NCI-H187 (cell line): ENCODE measurements at regions not wholly inside any gene's neighbourhood (a gene's known extent, or its start where the extent isn't known, plus 50 kb on each side); places are given as distances from the start of the nearest gene placed in this dataset.

Experiments used
- DNase-seq, 2 experiments: peaks; one replicate each; lab custom pipeline; 2025; lab: John Stamatoyannopoulos, UW

DNA sequence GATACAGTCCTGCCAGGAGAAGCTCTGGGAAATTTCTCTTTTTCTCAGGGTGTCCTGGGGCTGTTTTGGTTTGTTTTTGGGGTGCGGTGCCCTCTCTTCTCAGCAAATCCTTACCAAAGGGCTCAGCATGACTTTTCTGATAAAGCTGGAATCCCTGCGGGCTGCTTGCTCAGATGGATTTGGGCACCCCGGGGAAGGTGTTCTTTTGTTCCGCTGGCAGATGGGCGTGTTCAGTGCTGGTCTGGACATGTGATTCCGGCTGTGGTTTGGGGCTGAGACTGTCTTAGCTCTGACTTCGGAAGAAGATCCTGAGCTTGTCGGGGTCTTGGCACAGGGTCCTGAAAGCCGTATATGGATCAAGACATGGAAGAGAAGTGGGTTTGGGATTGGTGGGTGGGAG is 134.2 kb upstream of the SPRED2 start:
- no peak for DNase-seq

- no peak for DNase-seq
Observed at GRCh38 chr2:65565681-65566080, 133.3 kb upstream of the SPRED2 start.

DNA sequence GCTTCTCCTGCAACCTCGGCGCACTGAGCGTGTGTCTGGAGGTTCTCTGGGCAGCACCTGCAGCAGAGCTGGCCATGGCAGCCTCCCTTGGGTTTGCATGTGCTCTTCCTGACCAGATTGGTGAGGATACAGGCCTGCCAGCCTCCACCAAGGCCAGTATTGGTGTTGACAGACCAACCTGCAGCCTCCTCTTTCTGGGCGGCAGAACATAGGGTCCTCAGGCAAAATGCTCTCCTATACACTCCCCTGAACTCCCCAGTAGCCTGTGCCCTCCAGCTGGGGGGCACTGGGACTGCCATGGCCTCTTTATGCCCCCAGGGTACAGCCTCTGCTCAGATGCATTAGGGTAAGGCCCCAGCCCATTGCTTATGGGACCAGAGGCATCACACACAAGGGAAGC is 131.9 kb upstream of the SPRED2 start:
- no peak for DNase-seq

DNA sequence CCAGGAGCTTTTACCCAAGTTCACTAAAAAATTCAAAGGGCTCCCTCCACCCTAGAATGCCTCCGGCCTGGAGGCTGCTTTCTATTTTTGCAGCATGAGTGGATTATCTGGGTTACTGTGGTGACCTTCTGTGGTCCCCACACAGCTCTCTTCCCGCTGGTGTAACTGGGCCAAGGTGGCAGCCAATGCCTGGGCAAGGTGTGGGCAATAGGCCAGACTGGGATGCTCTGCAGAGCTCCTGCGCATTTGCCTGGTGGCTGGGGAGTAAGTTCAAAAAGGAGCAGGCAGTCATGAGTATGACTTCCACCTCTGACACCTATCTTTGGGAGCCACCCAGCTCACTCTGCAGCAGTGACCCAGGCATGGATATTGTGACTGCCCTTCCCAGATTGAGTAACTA is 130.5 kb upstream of the SPRED2 start:
- no peak for DNase-seq

- no peak for DNase-seq
Observed at GRCh38 chr2:65558743-65559142, 126.3 kb upstream of the SPRED2 start.

- DNase-seq, result no peak
Observed at GRCh38 chr2:65557616-65558573, 125.5 kb upstream of the SPRED2 start.

DNA sequence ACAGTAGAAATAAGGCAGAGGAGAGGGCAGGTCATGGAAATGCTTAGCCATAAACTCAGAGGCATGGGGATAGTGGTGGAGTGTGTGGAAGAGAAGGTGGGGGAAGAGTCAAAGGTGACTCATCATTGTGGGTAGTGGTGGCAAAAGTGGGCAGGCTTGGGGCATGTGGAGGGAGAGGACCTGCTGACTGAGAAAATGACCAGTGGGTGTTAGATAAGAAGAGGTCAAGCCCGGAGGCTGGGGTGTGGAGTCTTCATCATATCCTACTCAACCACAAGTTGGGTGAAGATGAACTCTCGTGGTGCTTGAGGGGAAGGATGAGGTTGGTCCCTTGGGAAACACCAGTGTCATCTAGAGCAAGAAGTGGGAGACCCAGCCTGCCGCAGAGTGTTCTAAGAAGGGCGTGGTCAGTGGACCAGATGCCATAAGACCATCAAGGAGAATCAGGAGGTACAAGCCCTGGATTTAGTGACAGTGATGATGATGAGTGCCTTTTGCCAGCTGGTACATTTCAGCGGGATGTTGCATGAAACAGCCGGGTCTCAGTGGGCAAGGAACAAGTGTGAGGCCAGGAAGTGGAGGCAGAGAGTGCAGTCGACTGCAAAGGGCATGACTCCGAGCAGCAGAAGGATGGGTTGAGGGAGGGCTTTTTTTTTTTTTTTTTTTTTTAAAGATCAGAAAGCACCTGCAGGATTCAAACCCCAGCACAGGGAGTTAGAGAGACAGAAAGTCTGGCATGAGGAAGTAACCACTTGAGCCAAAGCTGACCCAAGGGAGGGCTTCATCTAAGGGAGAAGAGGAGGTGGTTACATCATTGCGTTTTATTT is 122.6 kb upstream of the SPRED2 start:
- no peak for DNase-seq

GRCh38 chr2:65553504-65554074 is 121.2 kb upstream of the SPRED2 start:
- no peak for DNase-seq

- no peak for DNase-seq
Observed at GRCh38 chr2:65551528-65551927, 119.1 kb upstream of the SPRED2 start.

DNA sequence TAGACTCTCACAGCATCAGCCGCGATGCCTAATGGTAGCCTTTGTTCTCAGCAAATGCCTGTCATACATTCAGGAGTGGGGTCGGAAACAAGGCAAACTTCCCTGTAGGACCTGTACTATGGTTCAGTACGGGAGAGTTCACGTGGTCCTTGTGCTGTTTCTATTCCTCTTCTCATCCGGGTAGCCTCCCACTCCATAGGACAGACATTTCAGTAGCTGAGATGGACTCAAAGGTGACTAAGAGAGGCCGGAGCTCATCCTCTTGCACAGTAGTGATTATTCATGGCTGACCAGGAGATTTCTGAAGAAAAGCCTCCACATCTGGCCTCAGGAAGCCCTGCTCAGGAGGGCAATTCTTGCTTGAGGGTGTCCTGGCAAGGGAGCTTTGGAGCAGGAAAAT is 117.8 kb upstream of the SPRED2 start:
- DNase-seq, result no peak

- DNase-seq, result no peak
Observed at GRCh38 chr2:65549631-65550030, 117.2 kb upstream of the SPRED2 start.

GRCh38 chr2:65549257-65549627 is 116.8 kb upstream of the SPRED2 start:
- DNase-seq, result no peak

- no peak for DNase-seq
Observed at GRCh38 chr2:65548576-65549256, 116.3 kb upstream of the SPRED2 start.

DNA sequence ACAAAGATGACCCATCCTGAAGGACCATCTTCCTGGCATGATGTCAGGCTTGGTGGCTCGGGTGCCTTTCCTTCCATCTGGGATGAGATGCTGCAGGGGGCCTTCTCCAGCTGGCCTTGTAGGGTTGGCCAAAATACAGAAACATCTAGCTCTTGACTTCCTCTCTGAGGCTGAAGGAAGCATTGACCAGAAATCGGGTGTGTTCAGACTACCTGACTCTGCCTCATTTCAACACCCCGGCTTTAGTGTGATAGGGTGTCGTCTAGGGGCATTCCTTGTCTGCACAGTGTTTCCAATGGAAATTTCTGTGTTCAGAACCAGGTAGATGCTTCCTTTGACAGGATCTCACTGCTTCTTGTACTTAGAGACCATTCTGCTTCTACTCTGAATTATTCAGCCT is 115.7 kb upstream of the SPRED2 start:
- no peak for DNase-seq

- no peak for DNase-seq
Observed at GRCh38 chr2:65545837-65546805, 113.7 kb upstream of the SPRED2 start.

- no peak for DNase-seq
Observed at GRCh38 chr2:65541773-65542172, 109.4 kb upstream of the SPRED2 start.

- no peak for DNase-seq
Observed at GRCh38 chr2:65539633-65540032, 107.2 kb upstream of the SPRED2 start.

DNA sequence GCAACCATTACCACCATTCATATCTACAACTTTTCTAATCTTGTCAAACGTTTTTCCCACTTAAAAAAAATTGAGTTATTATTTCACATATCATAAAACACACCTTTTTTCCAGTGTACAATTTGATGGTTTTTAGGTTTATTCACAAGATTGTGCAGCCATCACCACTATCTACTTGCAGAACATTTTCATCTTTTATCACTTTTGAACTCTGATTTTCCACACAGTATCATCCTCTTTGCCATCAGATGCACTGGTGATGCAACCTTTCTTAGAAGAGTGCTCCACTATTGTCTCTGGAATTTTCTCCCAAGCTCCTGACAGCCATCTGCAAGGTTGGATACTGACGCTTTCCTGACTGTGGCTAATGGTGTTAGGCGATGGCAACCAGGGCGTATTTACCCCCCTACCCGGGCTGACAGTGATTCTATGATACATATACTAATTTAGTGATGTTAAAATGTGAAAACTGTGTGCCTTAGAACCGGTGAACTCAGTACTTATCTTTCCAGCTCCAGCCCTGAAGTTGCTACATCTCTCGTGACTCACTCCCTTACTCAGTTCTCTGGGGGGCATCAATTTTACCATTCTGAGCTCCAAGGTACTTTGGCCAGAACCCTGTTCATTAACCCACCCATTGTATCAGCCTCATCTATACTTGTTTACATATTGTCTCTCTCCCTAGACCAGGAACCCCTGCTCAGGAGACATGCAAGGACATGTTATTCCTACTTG is 105.4 kb upstream of the SPRED2 start:
- no peak for DNase-seq

GRCh38 chr2:65536596-65536995 is 104.2 kb upstream of the SPRED2 start:
- DNase-seq, result no peak

DNA sequence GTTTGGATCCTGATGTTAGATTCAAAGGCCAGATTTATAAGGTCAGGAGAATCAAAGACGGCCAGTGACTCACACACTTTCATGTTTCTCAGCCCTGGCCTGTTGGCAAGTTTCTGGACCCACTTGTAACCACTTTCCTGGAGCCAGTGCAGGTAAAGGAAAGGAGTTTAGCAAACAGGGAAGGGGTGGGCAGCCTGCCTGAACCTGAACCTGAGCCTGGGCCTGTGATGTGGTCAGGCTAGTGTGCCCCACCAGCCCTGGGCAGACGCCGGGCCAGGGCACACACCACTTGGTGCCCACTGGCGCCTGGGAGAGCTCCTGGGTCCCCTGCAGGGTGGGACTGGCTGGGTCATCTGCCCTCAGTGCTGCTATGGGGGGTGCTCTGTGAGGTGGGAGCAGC is 100.5 kb upstream of the SPRED2 start:
- DNase-seq, result no peak
